Stimulated activated CD4-positive, alpha-beta T cell treated with anti-CD3 and anti-CD28 coated beads, Interleukin-4, amount 100 ng/mL, for 4 hours (primary cell): ENCODE measurements at regions not wholly inside any gene's neighbourhood (a gene's known extent, or its start where the extent isn't known, plus 50 kb on each side); places are given as distances from the start of the nearest gene placed in this dataset.
"Not testable (repeated sequence)": the region's sequence is repeated elsewhere in the genome, so short reads cannot be mapped to it uniquely, and the experiment has no call there.

Experiments used
- DNase-seq, 2 experiments: peaks; one replicate each; pipeline ENCODE4 v3.0.0-alpha.2; 2020

- DNase-seq, result no peak
These were observed 228.3 kb upstream of the NPVF start for GRCh38 chr7:25456467-25457171.

GRCh38 chr7:25459057-25459456 lies 230.8 kb upstream of the NPVF start:
- no peak for DNase-seq

- no peak for DNase-seq
These were observed 232.1 kb upstream of the NPVF start for GRCh38 chr7:25460433-25460832.

GRCh38 chr7:25469669-25470068 lies 241.4 kb upstream of the NPVF start:
- no peak for DNase-seq

GRCh38 chr7:25476863-25477499 lies 248.7 kb upstream of the NPVF start:
- no peak for DNase-seq

GRCh38 chr7:25478221-25478620 lies 249.9 kb upstream of the NPVF start:
- not testable (repeated sequence) for DNase-seq

GRCh38 chr7:25478925-25479324 lies 250.6 kb upstream of the NPVF start:
- no peak for DNase-seq

- DNase-seq, result no peak
These were observed 253.6 kb upstream of the NPVF start for GRCh38 chr7:25481891-25482290.

GRCh38 chr7:25482631-25483030 lies 254.3 kb upstream of the NPVF start:
- no peak for DNase-seq

GRCh38 chr7:25485026-25485425 lies 256.7 kb upstream of the NPVF start:
- DNase-seq, result no peak

GRCh38 chr7:25486656-25487055 lies 258.4 kb upstream of the NPVF start:
- no peak for DNase-seq

- DNase-seq, result no peak
These were observed 265.6 kb upstream of the NPVF start for GRCh38 chr7:25493805-25494366.

- no peak for DNase-seq
These were observed 266.6 kb upstream of the NPVF start for GRCh38 chr7:25494896-25495295.

- no peak for DNase-seq
These were observed 267.3 kb upstream of the NPVF start for GRCh38 chr7:25495342-25496250.

- no peak for DNase-seq
These were observed 268.4 kb upstream of the NPVF start for GRCh38 chr7:25496476-25497368.

- no peak for DNase-seq
These were observed 272.2 kb upstream of the NPVF start for GRCh38 chr7:25500393-25500921.

- no peak for DNase-seq
These were observed 275.0 kb upstream of the NPVF start for GRCh38 chr7:25503306-25503705.

- no peak for DNase-seq
These were observed 283.9 kb upstream of the NPVF start for GRCh38 chr7:25512061-25512687.

- no peak for DNase-seq
These were observed 287.5 kb upstream of the NPVF start for GRCh38 chr7:25515633-25516275.

GRCh38 chr7:25517906-25518305 lies 289.6 kb upstream of the NPVF start:
- no peak for DNase-seq

- DNase-seq, result no peak
These were observed 291.7 kb upstream of the NPVF start for GRCh38 chr7:25520017-25520416.
